HuH-7.5 (cell line): ENCODE measurements at regions not wholly inside any gene's neighbourhood (a gene's known extent, or its start where the extent isn't known, plus 50 kb on each side); places are given as distances from the start of the nearest gene placed in this dataset.
"Not testable (repeated sequence)": the region's sequence is repeated elsewhere in the genome, so short reads cannot be mapped to it uniquely, and the experiment has no call there.

ENCODE experiments used
- DNase-seq: peaks from one replicate; pipeline ENCODE4 v3.0.0; 2011; ENCODE audit warnings: low spot score

GRCh38 chr7:65317372-65317771, 56.3 kb upstream of the ZNF92 start:
- no peak for DNase-seq

DNA sequence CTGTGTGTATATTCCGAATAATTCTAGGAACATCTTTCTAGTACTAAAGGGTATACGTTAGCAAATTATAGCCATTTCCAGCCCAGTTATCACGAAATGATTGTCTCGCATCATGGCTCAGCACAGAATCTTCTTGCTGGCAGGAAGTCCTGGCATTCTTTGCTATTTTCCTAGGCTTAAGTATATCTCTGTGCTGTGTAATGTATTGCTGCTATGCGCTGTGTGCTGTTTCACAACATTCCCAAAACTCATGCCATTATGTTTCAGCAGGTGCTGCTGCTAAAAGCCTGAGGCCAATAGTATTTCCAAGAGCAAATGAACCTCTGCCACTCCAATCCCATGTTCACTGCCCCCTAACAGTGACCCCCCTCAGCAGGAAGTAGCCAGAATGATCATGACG, 62.9 kb upstream of the ZNF92 start:
- DNase-seq, result no peak

DNA sequence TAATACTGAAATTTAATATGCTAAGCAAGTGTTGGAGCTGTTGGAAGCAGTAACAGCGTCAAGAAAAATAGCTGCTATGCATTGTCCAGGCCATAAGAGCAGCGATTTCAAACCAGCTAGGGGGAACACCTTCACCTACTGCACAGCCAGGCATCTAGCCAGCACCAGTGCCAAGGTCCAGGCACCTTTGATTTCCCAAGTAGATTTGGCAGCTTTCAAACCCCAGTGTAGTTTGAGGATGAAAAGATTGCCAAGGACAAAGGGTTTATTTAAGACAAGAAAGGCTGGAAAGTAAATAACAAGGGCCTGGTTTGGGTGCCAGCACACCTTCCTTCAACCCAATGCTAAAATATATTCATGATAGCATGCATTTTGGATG, 65.4 kb upstream of the ZNF92 start:
- no peak for DNase-seq

- DNase-seq, result peak; percentile 43
These were observed 65.9 kb upstream of the ZNF92 start for GRCh38 chr7:65307651-65308299.

- DNase-seq, result no peak
These were observed 69.5 kb upstream of the ZNF92 start for GRCh38 chr7:65304175-65304574.

DNA sequence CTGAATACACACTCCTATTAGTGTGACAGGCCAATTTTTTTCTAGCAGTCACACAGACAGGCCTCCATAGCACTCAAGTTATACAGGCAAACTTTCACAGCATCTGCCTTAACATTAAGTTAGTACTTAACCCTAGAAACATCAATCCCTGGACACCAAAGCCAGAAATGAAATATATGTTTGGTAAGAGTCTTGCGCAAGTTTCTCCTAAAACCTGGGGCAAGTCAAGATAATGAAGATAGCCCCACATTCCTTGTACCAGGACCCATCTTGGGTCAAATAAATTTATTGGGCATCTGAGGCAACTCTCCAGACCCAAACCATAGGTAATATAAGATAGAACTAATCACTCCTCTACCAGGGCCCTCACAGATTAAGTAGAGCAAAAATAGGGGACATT, 70.8 kb upstream of the ZNF92 start:
- DNase-seq, result no peak

GRCh38 chr7:65301007-65301406, 72.6 kb upstream of the ZNF92 start:
- DNase-seq, result no peak

GRCh38 chr7:65295409-65295808, 78.2 kb upstream of the ZNF92 start:
- no peak for DNase-seq

DNA sequence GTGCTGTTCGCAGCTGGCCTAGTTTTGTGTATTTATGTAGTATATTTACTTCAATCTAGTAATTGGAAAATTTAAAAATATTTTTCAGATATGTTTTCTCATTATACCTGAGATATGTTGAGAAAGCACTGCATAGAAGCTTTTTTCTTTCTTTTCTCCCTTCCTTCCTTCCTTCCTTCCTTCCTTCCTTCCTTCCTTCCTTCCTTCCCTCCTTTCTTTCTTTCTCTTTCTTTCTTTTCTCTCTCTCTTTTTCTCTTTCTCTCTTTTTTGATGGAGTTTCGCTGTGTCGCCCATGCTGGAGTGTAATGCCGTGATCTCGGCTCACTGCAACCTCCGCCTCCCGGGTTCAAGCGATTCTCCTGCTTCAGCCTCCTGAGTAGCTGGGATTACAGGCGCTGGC, 83.3 kb upstream of the ZNF92 start:
- not testable (repeated sequence) for DNase-seq

- DNase-seq, result no peak
These were observed 86.6 kb upstream of the ZNF92 start for GRCh38 chr7:65287023-65287422.

DNA sequence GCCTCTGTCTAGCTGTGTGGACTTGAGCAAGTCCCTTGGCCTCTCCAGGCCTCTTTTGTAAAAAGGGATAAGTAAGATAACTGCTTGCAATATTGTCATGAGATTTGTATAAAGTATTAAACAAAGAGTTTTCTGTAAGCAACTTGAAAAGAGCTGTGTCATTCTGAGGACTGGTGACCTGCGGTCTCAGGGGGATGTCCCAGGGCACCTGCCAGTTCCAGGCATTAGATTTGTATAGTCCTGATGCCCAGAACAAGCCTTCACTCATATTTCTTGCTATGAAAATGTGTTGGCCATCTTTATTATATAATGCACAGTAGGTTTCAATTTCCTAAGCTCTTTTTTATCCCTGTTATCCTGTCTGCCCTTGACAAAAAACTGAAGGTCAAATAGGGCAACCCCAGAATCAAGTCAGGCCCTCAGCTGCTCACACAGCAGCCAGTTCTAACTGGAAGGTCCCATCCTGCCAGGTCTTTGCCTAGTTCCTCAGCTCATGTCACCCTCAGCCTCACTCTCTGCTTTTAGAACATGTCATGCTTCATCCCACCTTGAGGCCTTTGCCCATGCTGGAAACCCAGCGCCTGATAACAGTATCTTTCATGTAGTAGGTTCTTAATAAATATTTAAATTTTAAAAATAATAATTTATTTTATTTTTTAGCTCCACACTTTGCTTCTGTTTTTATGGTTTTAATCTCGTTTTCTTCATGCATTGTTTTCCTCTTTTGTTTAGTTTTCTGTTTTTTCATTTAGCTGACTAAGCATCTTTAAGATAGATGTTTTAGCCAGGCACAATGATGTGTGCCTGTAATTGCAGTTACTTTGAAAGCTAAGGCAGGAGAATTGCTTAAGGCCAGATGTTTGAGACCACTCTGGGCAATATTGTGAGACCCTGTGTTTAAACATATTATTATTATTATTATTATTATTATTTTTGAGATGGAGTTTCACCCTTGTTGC, 87.5 kb upstream of the ZNF92 start:
- no peak for DNase-seq

GRCh38 chr7:65285241-65285640, 88.4 kb upstream of the ZNF92 start:
- DNase-seq, result not testable (repeated sequence)

- no peak for DNase-seq
These were observed 93.9 kb upstream of the ZNF92 start for GRCh38 chr7:65279795-65280194.

DNA sequence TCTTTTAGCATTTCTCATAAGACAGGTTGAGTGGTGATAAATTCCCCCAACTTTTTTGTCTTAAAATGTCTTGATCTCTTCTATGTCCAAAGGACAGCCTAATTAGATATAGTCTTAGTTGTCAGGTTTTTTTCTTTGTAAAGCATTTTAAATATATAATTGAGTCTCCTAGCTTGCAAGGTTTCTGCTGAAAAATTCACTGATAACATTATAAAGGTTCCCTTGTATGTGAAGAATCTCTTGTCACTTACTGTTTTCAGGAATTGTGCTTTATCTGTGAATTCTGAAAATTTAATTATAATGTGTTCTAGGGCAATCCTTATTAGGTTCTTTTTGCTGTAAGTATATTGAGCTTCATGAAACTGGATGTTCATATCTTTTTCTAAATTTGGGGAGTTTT, 96.8 kb upstream of the ZNF92 start:
- DNase-seq, result no peak

- DNase-seq, result not testable (repeated sequence)
These were observed 102.2 kb upstream of the ZNF92 start for GRCh38 chr7:65271502-65271901.

GRCh38 chr7:65269150-65269856, 104.4 kb upstream of the ZNF92 start:
- peak; percentile 97 for DNase-seq

- DNase-seq, result no peak
These were observed 104.9 kb upstream of the ZNF92 start for GRCh38 chr7:65268782-65269149.

- DNase-seq, result no peak
These were observed 107.6 kb upstream of the ZNF92 start for GRCh38 chr7:65265933-65266519.

DNA sequence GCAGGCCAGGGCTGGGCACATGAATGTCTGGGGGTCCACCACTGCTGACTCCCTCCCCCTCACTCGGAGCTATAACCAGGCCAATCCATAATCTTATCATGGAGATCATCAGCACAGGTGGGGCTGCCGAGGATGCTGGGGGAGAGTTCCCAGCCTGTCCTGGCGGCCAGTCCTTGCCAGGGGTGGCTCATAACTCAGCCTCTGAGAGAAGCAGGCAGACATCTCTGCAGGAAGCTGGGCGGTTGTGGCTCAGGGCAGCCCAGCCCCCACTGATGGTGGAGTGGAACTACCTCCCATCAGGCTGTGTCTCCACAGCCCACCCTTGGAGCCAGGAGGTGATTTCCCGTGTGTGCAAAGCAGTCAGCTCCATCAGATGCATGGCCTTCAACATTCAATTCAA, 109.4 kb upstream of the ZNF92 start:
- no peak for DNase-seq

GRCh38 chr7:65260673-65261072, 113.0 kb upstream of the ZNF92 start:
- not testable (repeated sequence) for DNase-seq

DNA sequence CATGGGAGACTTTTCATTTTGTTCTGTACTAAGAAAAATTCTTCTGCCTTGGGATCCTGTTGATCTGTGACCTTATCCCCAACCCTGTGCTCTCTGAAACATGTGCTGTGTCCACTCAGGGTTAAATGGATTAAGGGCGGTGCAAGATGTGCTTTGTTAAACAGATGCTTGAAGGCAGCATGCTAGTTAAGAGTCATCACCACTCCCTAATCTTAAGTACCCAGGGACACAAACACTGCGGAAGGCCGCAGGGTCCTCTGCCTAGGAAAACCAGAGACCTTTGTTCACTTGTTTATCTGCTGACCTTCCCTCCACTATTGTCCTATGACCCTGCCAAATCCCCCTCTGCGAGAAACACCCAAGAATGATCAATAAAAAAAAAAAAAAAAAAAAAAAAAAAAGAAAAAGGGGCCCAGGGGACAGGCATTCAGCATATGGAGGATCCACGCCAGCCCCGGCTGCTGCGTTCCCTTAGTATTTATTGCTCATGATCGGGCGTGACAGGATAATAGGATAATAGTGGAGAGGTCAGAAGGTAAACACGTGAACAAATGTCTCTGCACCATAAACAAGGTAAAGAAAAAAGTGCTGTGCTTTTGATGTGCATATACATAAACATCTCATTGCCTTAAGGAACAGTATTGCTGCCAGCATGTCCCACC, 113.7 kb upstream of the ZNF92 start:
- not testable (repeated sequence) for DNase-seq

DNA sequence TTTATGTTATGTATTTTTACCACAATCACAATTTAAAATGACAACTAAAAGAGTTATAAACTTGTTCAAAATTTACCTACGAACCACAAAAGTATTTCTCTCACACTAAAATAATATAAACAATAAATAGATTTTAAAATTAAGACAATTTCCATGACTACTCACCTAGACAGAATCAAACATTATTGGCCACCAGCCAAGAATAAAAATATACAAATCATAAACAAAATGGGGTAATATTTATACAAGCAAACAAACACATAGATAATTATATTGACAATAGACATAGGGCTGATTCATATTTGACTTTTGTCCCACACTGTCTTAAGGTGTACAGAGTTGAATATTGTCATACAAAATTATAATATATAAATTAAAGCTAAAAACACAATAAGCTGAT, 119.6 kb upstream of the ZNF92 start:
- no peak for DNase-seq
